IgD-negative memory B cell (primary cell): ENCODE measurements at regions not wholly inside any gene's neighbourhood (a gene's known extent, or its start where the extent isn't known, plus 50 kb on each side); places are given as distances from the start of the nearest gene placed in this dataset.

Source experiments
- H3K27ac Mint-ChIP-seq, 3 donors: one replicate each; pipeline ENCODE4 v1.8.0; 2020 to 2022; ENCODE audit warnings: mild to moderate bottlenecking in 3 of 3, mixed read lengths in 3 of 3, moderate library complexity in 1 of 3
- H3K27me3 Mint-ChIP-seq: one replicate; pipeline ENCODE4 v1.8.0; 2021; ENCODE audit warnings: mixed read lengths
- H3K36me3 Mint-ChIP-seq: one replicate; pipeline ENCODE4 v1.8.0; 2020; ENCODE audit warnings: mild to moderate bottlenecking, mixed read lengths
- H3K4me1 Mint-ChIP-seq, 3 donors: one replicate each; pipeline ENCODE4 v1.8.0; 2020 to 2022; ENCODE audit warnings: mixed read lengths in 3 of 3, mild to moderate bottlenecking in 1 of 3
- H3K4me3 Mint-ChIP-seq, 4 donors: one replicate each; pipeline ENCODE4 v1.8.0; 2020 to 2022; ENCODE audit warnings: mild to moderate bottlenecking in 4 of 4, mixed read lengths in 4 of 4, moderate library complexity in 3 of 4
- H3K9me3 Mint-ChIP-seq, 3 donors: one replicate each; pipeline ENCODE4 v1.8.0; 2020 to 2021; ENCODE audit warnings: mixed read lengths in 3 of 3, mild to moderate bottlenecking in 1 of 3

GRCh38 chrX:132568291-132568690 lies 79.5 kb upstream of the MBNL3 start:
- Mint-ChIP-seq H3K27me3 (peaks cover 15% of the 10 kb centered on the region), H3K4me1 (peaks cover 6 to 9% (median 6%) of the 10 kb centered on the region in 3 donors), H3K4me3 (peak overlapping the region in 1 of 4 donors; percentile 38), H3K9me3 (no peaks in the 10 kb centered on the region), H3K36me3 (no peaks in the 10 kb centered on the region), H3K27ac (no peak overlapping the region)

- no peaks in the 10 kb centered on the region for H3K36me3 Mint-ChIP-seq
- no peak overlapping the region for H3K27ac Mint-ChIP-seq
- H3K4me3 Mint-ChIP-seq = no peak overlapping the region
- H3K27me3 Mint-ChIP-seq = peaks cover 15% of the 10 kb centered on the region
- H3K9me3 Mint-ChIP-seq = no peaks in the 10 kb centered on the region
- H3K4me1 Mint-ChIP-seq = peaks cover 6 to 9% (median 6%) of the 10 kb centered on the region in 3 donors
Observed at GRCh38 chrX:132565273-132565672, 76.4 kb upstream of the MBNL3 start.

- peaks cover 0 to 3% (median 2%) of the 10 kb centered on the region in 3 donors for H3K9me3 Mint-ChIP-seq
Observed at GRCh38 chrX:132563976-132564375, 75.1 kb upstream of the MBNL3 start.

GRCh38 chrX:132561974-132562373 lies 73.1 kb upstream of the MBNL3 start:
- peaks cover 8% of the 10 kb centered on the region for H3K27me3 Mint-ChIP-seq

More at GRCh38 chrX:132563976-132564375, 75.1 kb upstream of the MBNL3 start:
- H3K27ac Mint-ChIP-seq = no peak overlapping the region
- no peak overlapping the region for H3K4me3 Mint-ChIP-seq
- H3K27me3 Mint-ChIP-seq = peaks cover 13% of the 10 kb centered on the region
- H3K36me3 Mint-ChIP-seq = no peaks in the 10 kb centered on the region
- peaks cover 6 to 9% (median 6%) of the 10 kb centered on the region in 3 donors for H3K4me1 Mint-ChIP-seq

GRCh38 chrX:132561483-132561882 lies 72.6 kb upstream of the MBNL3 start:
- peaks cover 0 to 3% (median 2%) of the 10 kb centered on the region in 3 donors for H3K9me3 Mint-ChIP-seq
- H3K27me3 Mint-ChIP-seq = peaks cover 8% of the 10 kb centered on the region
- no peak overlapping the region for H3K4me3 Mint-ChIP-seq
- no peak overlapping the region for H3K27ac Mint-ChIP-seq
- no peaks in the 10 kb centered on the region for H3K36me3 Mint-ChIP-seq
- H3K4me1 Mint-ChIP-seq = peaks cover 0 to 2% (median 0%) of the 10 kb centered on the region in 3 donors

More at GRCh38 chrX:132561974-132562373, 73.1 kb upstream of the MBNL3 start:
- H3K4me3 Mint-ChIP-seq = no peak overlapping the region
- H3K27ac Mint-ChIP-seq = no peak overlapping the region
- H3K9me3 Mint-ChIP-seq = peaks cover 0 to 3% (median 2%) of the 10 kb centered on the region in 3 donors
- H3K36me3 Mint-ChIP-seq = no peaks in the 10 kb centered on the region
- H3K4me1 Mint-ChIP-seq = peaks cover 0 to 2% (median 0%) of the 10 kb centered on the region in 3 donors

GRCh38 chrX:132559101-132559500 lies 70.3 kb upstream of the MBNL3 start:
- no peak overlapping the region for H3K27ac Mint-ChIP-seq
- no peaks in the 10 kb centered on the region for H3K36me3 Mint-ChIP-seq
- H3K4me3 Mint-ChIP-seq = no peak overlapping the region
- H3K4me1 Mint-ChIP-seq = peaks cover 0 to 2% (median 0%) of the 10 kb centered on the region in 3 donors
- peaks cover 0 to 3% (median 2%) of the 10 kb centered on the region in 3 donors for H3K9me3 Mint-ChIP-seq
- peaks cover 6% of the 10 kb centered on the region for H3K27me3 Mint-ChIP-seq

- Mint-ChIP-seq H3K27ac (no peak overlapping the region), H3K36me3 (no peaks in the 10 kb centered on the region), H3K27me3 (peaks cover 4% of the 10 kb centered on the region), H3K4me3 (no peak overlapping the region), H3K4me1 (no peaks in the 10 kb centered on the region), H3K9me3 (no peaks in the 10 kb centered on the region)
Observed at GRCh38 chrX:132539611-132540010, 50.8 kb upstream of the MBNL3 start.
